DMS79 treated with DMSO at 0.1 percent for 48 hours (cell line): ENCODE measurements at regions not wholly inside any gene's neighbourhood (a gene's known extent, or its start where the extent isn't known, plus 50 kb on each side); places are given as distances from the start of the nearest gene placed in this dataset.

Experiments
- DNase-seq: peaks from one replicate; lab custom pipeline; 2025; lab: John Stamatoyannopoulos, UW

- DNase-seq = no peak
These were observed 310.9 kb upstream of the KCNJ16 start for GRCh38 chr17:69764146-69764545.

GRCh38 chr17:69769050-69769449, 306.0 kb upstream of the KCNJ16 start:
- no peak for DNase-seq

- DNase-seq = no peak
These were observed 301.9 kb upstream of the KCNJ16 start for GRCh38 chr17:69773081-69773480.

GRCh38 chr17:69779378-69780214, 295.4 kb upstream of the KCNJ16 start:
- DNase-seq = no peak

- no peak for DNase-seq
These were observed 291.2 kb upstream of the KCNJ16 start for GRCh38 chr17:69783865-69784264.

GRCh38 chr17:69788957-69789356, 286.1 kb upstream of the KCNJ16 start:
- DNase-seq = no peak

GRCh38 chr17:69796078-69796477, 278.9 kb upstream of the KCNJ16 start:
- DNase-seq = no peak

- DNase-seq = no peak
These were observed 274.2 kb upstream of the KCNJ16 start for GRCh38 chr17:69800870-69801269.

GRCh38 chr17:69801368-69801767, 273.7 kb upstream of the KCNJ16 start:
- DNase-seq = no peak

- DNase-seq = no peak
These were observed 272.8 kb upstream of the KCNJ16 start for GRCh38 chr17:69802045-69802740.

- DNase-seq = no peak
These were observed 265.7 kb upstream of the KCNJ16 start for GRCh38 chr17:69809331-69809730.

- no peak for DNase-seq
These were observed 264.6 kb upstream of the KCNJ16 start for GRCh38 chr17:69810326-69810965.

- DNase-seq = no peak
These were observed 262.7 kb upstream of the KCNJ16 start for GRCh38 chr17:69812240-69812837.

GRCh38 chr17:69814031-69814430, 261.0 kb upstream of the KCNJ16 start:
- no peak for DNase-seq

- DNase-seq = no peak
These were observed 259.6 kb upstream of the KCNJ16 start for GRCh38 chr17:69815406-69815805.

- no peak for DNase-seq
These were observed 256.6 kb upstream of the KCNJ16 start for GRCh38 chr17:69818467-69818866.

- no peak for DNase-seq
These were observed 255.5 kb upstream of the KCNJ16 start for GRCh38 chr17:69819316-69820087.

GRCh38 chr17:69820876-69821473, 254.1 kb upstream of the KCNJ16 start:
- DNase-seq = no peak

- no peak for DNase-seq
These were observed 252.6 kb upstream of the KCNJ16 start for GRCh38 chr17:69822314-69822875.

GRCh38 chr17:69828087-69828486, 246.9 kb upstream of the KCNJ16 start:
- no peak for DNase-seq

- no peak for DNase-seq
These were observed 240.5 kb upstream of the KCNJ16 start for GRCh38 chr17:69834494-69834893.
